Ascending aorta (tissue), 2 donors: ENCODE measurements at regions not wholly inside any gene's neighbourhood (a gene's known extent, or its start where the extent isn't known, plus 50 kb on each side); places are given as distances from the start of the nearest gene placed in this dataset.
"Not testable (repeated sequence)": the region's sequence is repeated elsewhere in the genome, so short reads cannot be mapped to it uniquely, and the experiment has no call there.

Source experiments
- DNase-seq, 2 donors: peaks; one replicate each; pipeline ENCODE4 v3.0.0-alpha.2; 2019; ENCODE audit warnings: low spot score in 2 of 2
- H3K27ac ChIP-seq, 2 donors: fragments of 200-600 bp; sonication (generic); one replicate each; pipeline ENCODE4 v1.5.1; 2016 to 2017; ENCODE audit warnings: mild to moderate bottlenecking in 1 of 2
- H3K27me3 ChIP-seq: fragments of 200-600 bp; sonication (generic); one replicate; pipeline ENCODE4 v1.5.1; 2017
- H3K36me3 ChIP-seq, 2 donors: fragments of 200-600 bp; sonication (generic); one replicate each; pipeline ENCODE4 v1.5.1; 2016
- H3K4me1 ChIP-seq, 2 donors: fragments of 200-600 bp; sonication (generic); one replicate each; pipeline ENCODE4 v1.5.1; 2016 to 2017; ENCODE audit warnings: mild to moderate bottlenecking in 1 of 2
- H3K4me3 ChIP-seq, 2 donors: fragments of 200-600 bp; sonication (generic); one replicate each; pipeline ENCODE4 v1.5.1; 2016 to 2017; ENCODE audit warnings: mild to moderate bottlenecking in 1 of 2
- H3K9me3 ChIP-seq, 2 donors: fragments of 200-600 bp; sonication (generic); one replicate each; pipeline ENCODE4 v1.5.1; 2016
- intact Hi-C: fragments of 100-400 bp; cut with DNase I; formaldehyde crosslinking; loops from one replicate; pipeline ENCODE4 v1.15.1; 2023
- TF ChIP-seq, protein P1 (sequence below), 3 experiments: fragments of 200-600 bp in 2 of 3; fragments of 450-650 bp in 1 of 3; sonication (generic) in 2 of 3; IDR thresholded peaks; one replicate each; pipeline ENCODE4 v1.5.1; 2016 to 2019; ENCODE audit warnings: antibody characterized with exemption in 3 of 3, mild to moderate bottlenecking in 1 of 3, moderate library complexity in 1 of 3

DNA sequence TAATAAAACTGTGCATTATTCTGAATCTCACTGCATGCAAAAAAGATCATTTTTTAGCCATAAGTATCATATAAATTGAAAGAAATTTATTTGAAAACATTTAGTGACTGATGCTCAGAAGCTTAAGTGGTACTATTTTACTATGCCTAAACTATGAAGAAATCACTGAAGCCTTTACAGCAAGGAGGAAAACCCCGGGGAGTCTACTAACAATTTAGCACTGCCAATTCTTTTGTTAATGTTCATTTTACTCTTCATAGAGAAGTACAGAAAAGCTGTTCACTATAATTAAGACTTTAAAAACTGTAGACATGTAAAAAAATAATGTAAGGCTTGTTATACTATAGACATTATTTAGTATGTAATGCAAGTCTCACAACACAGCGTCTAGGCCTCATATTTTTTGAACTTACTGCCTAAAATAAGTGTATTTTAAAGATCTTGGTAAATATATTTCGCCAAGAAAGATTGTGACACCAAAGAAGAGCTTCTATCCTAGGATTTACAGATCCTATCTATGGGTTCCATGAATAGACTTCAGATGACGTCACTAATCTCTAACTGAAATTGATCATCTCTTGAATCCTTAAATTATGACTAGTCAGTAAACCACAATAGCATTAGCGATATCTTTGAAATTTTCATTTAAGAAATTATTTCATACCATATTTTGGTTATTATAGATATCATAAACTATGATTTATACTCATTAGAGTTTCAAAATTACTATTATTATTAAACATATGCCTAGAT lies 602.5 kb downstream of the TMA16 start:
- H3K27me3 ChIP-seq = no peaks in the 10 kb centered on the region
- no peak for DNase-seq
- H3K27ac ChIP-seq = no peak overlapping the region
- intact Hi-C loops = no loop called here
- H3K4me1 ChIP-seq = no peaks in the 10 kb centered on the region
- no peaks in the 10 kb centered on the region for H3K9me3 ChIP-seq
- no peaks in the 10 kb centered on the region for H3K36me3 ChIP-seq
- H3K4me3 ChIP-seq = no peak overlapping the region
- TF ChIP-seq, protein P1, sequence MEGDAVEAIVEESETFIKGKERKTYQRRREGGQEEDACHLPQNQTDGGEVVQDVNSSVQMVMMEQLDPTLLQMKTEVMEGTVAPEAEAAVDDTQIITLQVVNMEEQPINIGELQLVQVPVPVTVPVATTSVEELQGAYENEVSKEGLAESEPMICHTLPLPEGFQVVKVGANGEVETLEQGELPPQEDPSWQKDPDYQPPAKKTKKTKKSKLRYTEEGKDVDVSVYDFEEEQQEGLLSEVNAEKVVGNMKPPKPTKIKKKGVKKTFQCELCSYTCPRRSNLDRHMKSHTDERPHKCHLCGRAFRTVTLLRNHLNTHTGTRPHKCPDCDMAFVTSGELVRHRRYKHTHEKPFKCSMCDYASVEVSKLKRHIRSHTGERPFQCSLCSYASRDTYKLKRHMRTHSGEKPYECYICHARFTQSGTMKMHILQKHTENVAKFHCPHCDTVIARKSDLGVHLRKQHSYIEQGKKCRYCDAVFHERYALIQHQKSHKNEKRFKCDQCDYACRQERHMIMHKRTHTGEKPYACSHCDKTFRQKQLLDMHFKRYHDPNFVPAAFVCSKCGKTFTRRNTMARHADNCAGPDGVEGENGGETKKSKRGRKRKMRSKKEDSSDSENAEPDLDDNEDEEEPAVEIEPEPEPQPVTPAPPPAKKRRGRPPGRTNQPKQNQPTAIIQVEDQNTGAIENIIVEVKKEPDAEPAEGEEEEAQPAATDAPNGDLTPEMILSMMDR (IDR thresholded peaks at IDR 0.05) = no peak

DNA sequence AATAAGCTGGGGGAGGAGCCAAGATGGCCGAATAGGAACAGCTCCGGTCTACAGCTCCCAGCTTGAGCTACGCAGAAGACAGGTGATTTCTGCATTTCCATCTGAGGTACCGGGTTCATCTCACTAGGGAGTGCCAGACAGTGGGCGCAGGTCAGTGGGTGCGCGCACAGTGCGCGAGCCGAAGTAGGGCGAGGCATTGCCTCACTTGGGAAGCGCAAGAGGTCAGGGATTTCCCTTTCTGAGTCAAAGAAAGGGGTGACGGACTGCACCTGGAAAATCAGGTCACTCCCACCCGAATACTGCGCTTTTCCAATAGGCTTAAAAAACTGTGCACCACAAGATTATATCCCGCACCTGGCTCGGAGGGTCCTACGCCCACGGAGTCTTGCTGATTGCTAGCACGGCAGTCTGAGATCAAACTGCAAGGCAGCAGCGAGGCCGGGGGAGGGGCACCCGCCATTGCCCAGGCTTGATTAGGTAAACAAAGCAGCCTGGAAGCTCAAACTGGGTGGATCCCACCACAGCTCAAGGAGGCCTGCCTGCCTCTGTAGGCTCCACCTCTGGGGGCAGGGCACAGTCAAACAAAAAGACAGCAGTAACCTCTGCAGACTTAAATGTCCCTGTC lies 606.4 kb downstream of the TMA16 start:
- H3K27ac ChIP-seq, DNase-seq, H3K9me3 ChIP-seq, H3K36me3 ChIP-seq, H3K27me3 ChIP-seq, H3K4me3 ChIP-seq, intact Hi-C loops, H3K4me1 ChIP-seq: not testable (repeated sequence)

DNA sequence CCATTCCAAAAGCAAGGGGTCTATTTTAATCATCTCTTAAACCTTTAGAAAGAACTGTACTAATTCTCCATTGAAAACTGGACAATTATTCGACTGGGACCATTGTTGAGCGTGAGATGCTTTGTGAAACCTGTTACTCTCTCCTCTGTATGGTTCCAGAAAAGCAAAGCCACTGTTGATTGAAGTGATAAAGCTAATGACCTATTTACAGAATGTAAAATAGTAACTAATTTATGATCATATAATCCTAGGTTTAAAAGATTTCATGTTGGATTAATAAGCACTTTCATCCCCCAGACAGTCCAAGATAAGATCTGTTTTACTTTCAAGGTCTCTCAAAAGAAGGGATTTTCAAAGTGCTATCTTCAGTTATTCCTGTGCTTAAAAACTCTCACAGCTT lies 614.5 kb downstream of the TMA16 start:
- TF ChIP-seq, protein P1 (IDR thresholded peaks at IDR 0.05) = no peak
- Histone ChIP-seq H3K36me3 (no peaks in the 10 kb centered on the region), H3K27me3 (no peaks in the 10 kb centered on the region), H3K9me3 (no peaks in the 10 kb centered on the region), H3K27ac (no peak overlapping the region), H3K4me3 (no peak overlapping the region), H3K4me1 (no peaks in the 10 kb centered on the region)
- intact Hi-C loops = no loop called here
- no peak for DNase-seq

- no peaks in the 10 kb centered on the region for H3K27me3 ChIP-seq
- no peaks in the 10 kb centered on the region for H3K4me1 ChIP-seq
- intact Hi-C loops = no loop called here
- H3K27ac ChIP-seq = no peak overlapping the region
- no peak overlapping the region for H3K4me3 ChIP-seq
- no peaks in the 10 kb centered on the region for H3K9me3 ChIP-seq
- TF ChIP-seq, protein P1 (IDR thresholded peaks at IDR 0.05) = no peak
- no peak for DNase-seq
- no peaks in the 10 kb centered on the region for H3K36me3 ChIP-seq
These were observed 615.0 kb downstream of the TMA16 start for GRCh38 chr4:164109503-164109902.

DNA sequence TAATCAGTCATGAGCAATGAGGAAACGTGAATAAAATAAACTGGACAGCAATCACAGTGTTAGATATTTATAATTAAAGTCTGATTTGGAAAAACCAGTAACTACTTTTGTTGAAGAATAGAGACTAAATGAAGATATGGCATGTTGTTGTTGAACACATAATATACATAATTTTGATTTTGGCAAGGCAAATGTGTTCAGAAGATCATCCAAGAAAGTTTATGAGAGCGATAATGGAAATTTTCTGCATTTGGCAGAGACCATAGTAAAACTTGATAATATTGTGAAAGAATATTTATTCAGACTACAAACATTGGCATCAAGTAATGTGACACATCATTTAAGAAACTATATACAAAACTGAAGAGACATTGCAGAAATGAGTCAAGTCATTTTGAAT lies 620.7 kb downstream of the TMA16 start:
- Histone ChIP-seq H3K9me3 (no peaks in the 10 kb centered on the region), H3K27ac (no peak overlapping the region), H3K27me3 (no peaks in the 10 kb centered on the region), H3K4me3 (no peak overlapping the region), H3K36me3 (no peaks in the 10 kb centered on the region), H3K4me1 (no peaks in the 10 kb centered on the region)
- TF ChIP-seq, protein P1 (IDR thresholded peaks at IDR 0.05) = no peak
- DNase-seq = no peak
- intact Hi-C loops = no loop called here

GRCh38 chr4:164116286-164116685 lies 621.8 kb downstream of the TMA16 start:
- DNase-seq = no peak
- Histone ChIP-seq H3K27me3 (no peaks in the 10 kb centered on the region), H3K27ac (no peak overlapping the region), H3K36me3 (no peaks in the 10 kb centered on the region), H3K4me1 (no peaks in the 10 kb centered on the region), H3K9me3 (no peaks in the 10 kb centered on the region), H3K4me3 (no peak overlapping the region)
- intact Hi-C loops = no loop called here
- TF ChIP-seq, protein P1 (IDR thresholded peaks at IDR 0.05) = no peak
